Neutrophil (primary cell): ENCODE measurements at regions not wholly inside any gene's neighbourhood (a gene's known extent, or its start where the extent isn't known, plus 50 kb on each side); places are given as distances from the start of the nearest gene placed in this dataset.

Experiments
- H3K27ac ChIP-seq: fragments of 200-600 bp; sonication (generic); 2 replicates; pipeline ENCODE4 v1.5.1; 2016; ENCODE audit warnings: mild to moderate bottlenecking, moderate library complexity
- H3K27me3 ChIP-seq: fragments of 200-600 bp; sonication (generic); 2 replicates; pipeline ENCODE4 v1.6.0; 2016; ENCODE audit warnings: mild to moderate bottlenecking
- H3K36me3 ChIP-seq: fragments of 200-600 bp; sonication (generic); 2 replicates; pipeline ENCODE4 v1.5.1; 2017
- H3K4me1 ChIP-seq, 2 experiments: fragments of 200-600 bp in 1 of 2; sonication (generic) in 1 of 2; 1 replicate in 1 of 2; 2 replicates in 1 of 2; pipeline versions ENCODE4 v1.5.1 to v1.6.1; 2013 to 2016; ENCODE audit warnings: low read depth in 1 of 2, low read length in 1 of 2, mild to moderate bottlenecking in 1 of 2, moderate library complexity in 1 of 2; ENCODE audit not compliant: control insufficient read depth in 1 of 2, insufficient read depth in 1 of 2
- H3K4me3 ChIP-seq, 2 experiments: fragments of 200-600 bp in 1 of 2; sonication (generic) in 1 of 2; 1 replicate in 1 of 2; 2 replicates in 1 of 2; pipeline ENCODE4 v1.5.1; 2013 to 2016; ENCODE audit warnings: low read depth in 1 of 2, low read length in 1 of 2, mild to moderate bottlenecking in 1 of 2, moderate library complexity in 1 of 2
- H3K9me3 ChIP-seq: fragments of 200-600 bp; sonication (generic); 2 replicates; pipeline ENCODE4 v1.5.1; 2016
- CTCF ChIP-seq: fragments of 200-600 bp; sonication (generic); IDR thresholded peaks from 2 replicates; pipeline ENCODE4 v1.5.1; 2016; ENCODE audit warnings: antibody characterized with exemption

- Histone ChIP-seq H3K27me3 (peaks cover 100% of the 10 kb centered on the region), H3K27ac (no peak overlapping the region), H3K4me1 (peaks cover 0 to 4% of the 10 kb centered on the region in 2 experiments), H3K36me3 (no peaks in the 10 kb centered on the region), H3K4me3 (peak overlapping the region; percentile 2 to 25), H3K9me3 (no peaks in the 10 kb centered on the region)
- no peak for TF ChIP-seq CTCF
These were observed 216.1 kb downstream of the MEF2C start for GRCh38 chr5:88666761-88667495.

DNA sequence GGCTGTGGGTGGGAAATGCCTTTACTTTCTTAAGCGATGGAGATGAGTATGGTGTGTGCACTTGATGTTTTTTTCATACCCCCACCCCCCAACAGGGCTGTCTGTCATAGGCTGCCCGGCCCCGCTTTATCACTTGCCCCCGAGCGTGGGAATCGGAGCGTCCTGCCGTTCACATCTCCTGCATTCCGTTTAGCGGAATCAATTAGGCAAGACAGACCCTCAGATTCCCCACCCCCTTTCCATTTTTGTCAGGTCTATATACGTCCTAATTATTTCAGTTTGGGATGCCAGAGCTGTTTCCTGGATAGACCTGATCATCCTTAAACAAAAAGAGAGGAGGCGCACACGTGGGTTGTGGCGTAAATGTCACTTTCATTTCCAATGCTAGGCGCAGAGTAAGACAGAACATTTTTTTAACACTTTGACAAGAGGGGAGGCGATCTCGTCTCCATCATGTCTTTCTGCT, 217.2 kb downstream of the MEF2C start:
- no peak overlapping the region for H3K4me3 ChIP-seq
- peaks cover 4 to 8% of the 10 kb centered on the region in 2 experiments for H3K4me1 ChIP-seq
- H3K36me3 ChIP-seq, result no peaks in the 10 kb centered on the region
- no peaks in the 10 kb centered on the region for H3K9me3 ChIP-seq
- no peak overlapping the region for H3K27ac ChIP-seq
- no peak for TF ChIP-seq CTCF
- H3K27me3 ChIP-seq, result peaks cover 100% of the 10 kb centered on the region

GRCh38 chr5:88664645-88665044, 218.3 kb downstream of the MEF2C start:
- Histone ChIP-seq H3K4me3 (no peak overlapping the region), H3K27ac (no peak overlapping the region), H3K9me3 (no peaks in the 10 kb centered on the region), H3K36me3 (no peaks in the 10 kb centered on the region), H3K4me1 (peaks cover 4 to 8% of the 10 kb centered on the region in 2 experiments), H3K27me3 (peaks cover 100% of the 10 kb centered on the region)
- no peak for TF ChIP-seq CTCF

GRCh38 chr5:88663793-88664216, 219.2 kb downstream of the MEF2C start:
- no peak for TF ChIP-seq CTCF
- peaks cover 100% of the 10 kb centered on the region for H3K27me3 ChIP-seq
- no peaks in the 10 kb centered on the region for H3K36me3 ChIP-seq
- no peaks in the 10 kb centered on the region for H3K9me3 ChIP-seq
- peaks cover 4 to 8% of the 10 kb centered on the region in 2 experiments for H3K4me1 ChIP-seq
- H3K27ac ChIP-seq, result no peak overlapping the region
- H3K4me3 ChIP-seq, result no peak overlapping the region

- Histone ChIP-seq H3K4me3 (no peak overlapping the region), H3K27ac (no peak overlapping the region), H3K36me3 (no peaks in the 10 kb centered on the region), H3K27me3 (peaks cover 100% of the 10 kb centered on the region), H3K4me1 (peaks cover 4 to 8% of the 10 kb centered on the region in 2 experiments), H3K9me3 (no peaks in the 10 kb centered on the region)
- no peak for TF ChIP-seq CTCF
These were observed 220.1 kb downstream of the MEF2C start for GRCh38 chr5:88662846-88663245.
